T-helper 9 cell (primary cell): ENCODE measurements at regions not wholly inside any gene's neighbourhood (a gene's known extent, or its start where the extent isn't known, plus 50 kb on each side); places are given as distances from the start of the nearest gene placed in this dataset.
"Not testable (repeated sequence)": the region's sequence is repeated elsewhere in the genome, so short reads cannot be mapped to it uniquely, and the experiment has no call there.

Experiments used
- DNase-seq: peaks from one replicate; pipeline ENCODE4 v3.0.0-alpha.2; 2020

DNA sequence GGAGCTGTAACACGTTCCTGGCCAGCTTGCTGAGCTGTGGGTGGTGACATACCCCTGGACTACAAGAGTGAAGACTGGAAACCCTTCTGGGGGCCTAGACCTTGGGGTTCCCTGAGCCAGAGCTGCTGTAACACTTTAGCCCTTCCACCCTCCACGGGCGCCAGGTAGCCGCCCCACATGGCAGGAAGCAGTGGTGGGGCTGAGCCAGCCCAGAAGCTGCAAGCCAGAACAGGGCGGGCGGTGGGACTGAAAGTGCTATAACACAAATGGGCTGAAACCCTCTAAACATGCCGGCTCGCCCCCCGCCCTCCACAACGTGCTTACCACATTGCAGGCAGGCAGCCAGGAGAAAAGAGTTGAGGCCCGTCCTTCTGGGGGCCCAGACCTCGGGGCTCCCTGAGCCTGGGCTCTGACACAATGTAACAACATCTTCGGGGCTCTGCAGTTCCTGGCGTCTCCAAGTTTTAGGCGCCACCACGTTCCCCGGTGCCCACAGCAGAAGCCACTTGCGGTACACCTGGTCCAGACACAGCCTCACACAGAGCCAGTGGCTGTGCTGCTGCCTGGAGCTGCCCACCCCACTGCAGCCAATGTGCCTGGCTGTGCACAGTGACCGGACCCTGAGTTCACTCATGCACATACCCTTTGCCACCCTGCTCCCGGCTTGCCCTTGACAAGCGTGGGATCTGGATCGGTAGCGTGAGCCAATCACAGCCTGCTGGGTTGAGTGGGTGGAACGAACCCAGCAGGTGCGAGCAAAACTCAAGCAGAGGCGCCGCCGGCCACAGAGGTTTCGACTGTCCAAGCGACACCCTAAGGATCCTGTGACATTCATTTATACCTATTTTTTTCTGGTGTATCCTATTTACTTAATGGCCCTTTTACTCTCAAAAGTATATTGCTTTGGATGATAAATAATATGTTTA is 127.4 kb upstream of the FHL2 start:
- DNase-seq, result no peak

- no peak for DNase-seq
These were observed 126.3 kb upstream of the FHL2 start for GRCh38 chr2:105525201-105525600.

DNA sequence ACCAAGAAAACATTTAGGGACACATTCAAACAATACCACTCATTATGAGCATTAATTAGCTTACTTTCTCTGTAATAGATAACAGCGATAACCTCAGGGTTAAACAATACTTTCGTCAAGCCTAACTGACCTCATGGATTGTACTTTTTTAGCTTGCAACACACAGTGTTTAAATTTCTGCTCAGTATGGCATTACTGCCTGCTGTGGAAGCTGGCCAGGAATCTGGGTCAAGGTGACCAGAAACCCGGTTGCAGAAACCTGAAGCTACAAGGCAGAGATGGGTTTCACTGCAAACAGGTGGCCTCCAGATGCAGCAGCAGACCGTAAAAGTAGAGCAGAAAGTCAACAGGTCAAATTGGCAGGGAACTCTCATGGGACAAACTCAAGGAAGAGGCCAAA is 123.8 kb upstream of the FHL2 start:
- no peak for DNase-seq

DNA sequence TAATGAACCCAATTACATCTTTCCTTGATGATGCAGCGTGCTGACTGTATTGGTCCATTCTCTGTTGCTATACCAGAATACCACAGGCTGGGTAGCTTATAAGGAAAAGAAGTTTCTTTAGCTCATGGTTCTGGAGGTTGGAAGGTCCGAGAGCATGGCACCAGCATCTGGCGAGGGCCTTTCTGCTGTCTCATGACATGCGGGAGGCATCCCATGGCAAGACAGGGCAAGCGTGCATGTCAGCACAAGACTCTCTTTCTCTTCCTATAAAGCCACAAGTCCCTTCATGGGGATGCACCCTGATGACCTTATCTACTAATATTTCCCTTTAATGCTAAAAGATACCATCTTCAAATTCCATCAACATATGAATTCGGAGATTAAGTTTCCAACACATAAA is 122.8 kb upstream of the FHL2 start:
- DNase-seq, result no peak

DNA sequence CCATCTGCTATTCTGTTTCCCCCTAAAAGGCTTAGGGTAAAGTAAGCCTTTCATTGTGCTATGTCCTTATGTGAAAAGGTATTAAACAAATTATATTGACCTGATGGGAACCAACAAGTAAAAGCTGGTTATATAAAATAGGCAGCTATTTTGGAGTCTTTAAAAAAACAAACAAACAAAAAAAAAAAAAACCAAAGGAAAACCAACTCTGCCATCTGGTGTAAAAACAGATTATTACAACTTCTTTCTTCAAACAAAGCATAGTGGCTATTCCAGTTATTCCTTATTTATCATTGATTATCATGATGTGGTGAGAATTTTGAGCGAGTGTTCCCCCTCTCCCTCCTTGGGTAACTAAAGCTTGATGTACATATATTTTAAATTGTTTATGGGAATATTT is 122.3 kb upstream of the FHL2 start:
- DNase-seq, result no peak

DNA sequence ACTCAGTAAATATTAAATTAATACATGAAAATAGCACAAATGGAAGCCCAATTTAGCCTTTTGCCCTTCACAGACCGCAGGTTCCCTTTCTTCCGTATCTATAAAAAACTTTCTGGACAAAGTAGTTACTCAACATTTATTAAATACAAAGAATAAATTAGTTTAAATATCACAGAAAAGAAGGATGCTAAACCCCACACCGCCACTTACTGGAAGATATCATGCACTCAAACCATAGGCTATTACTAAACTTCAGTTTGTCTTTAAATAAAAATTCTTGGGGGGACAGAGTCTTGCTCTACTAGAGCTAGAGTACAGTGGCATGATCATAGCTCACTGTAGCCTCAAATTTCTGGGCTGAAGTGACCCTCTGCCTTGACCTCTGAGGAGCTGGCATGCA is 120.7 kb upstream of the FHL2 start:
- DNase-seq, result no peak

DNA sequence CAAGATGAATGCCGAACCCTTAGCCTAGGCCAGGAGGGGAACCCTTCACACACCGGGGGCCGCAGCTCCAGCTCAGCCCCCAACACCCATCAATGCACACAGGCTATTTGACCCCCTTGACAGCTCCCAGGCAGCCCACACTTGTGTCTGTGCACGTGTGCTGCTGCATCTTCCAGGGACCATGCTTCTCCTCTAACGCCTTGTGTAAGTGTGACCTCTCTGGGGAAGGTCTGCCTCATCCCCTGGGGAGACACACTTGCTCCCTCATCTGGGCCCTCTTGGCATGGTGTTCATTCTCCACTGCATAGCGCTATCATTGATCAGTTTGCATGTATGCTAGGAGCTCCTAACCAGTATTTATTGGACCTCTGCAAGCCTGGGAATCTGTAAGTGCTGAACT is 120.0 kb upstream of the FHL2 start:
- no peak for DNase-seq

GRCh38 chr2:105517814-105518705 is 119.2 kb upstream of the FHL2 start:
- DNase-seq, result no peak

- DNase-seq, result no peak
These were observed 116.9 kb upstream of the FHL2 start for GRCh38 chr2:105515581-105516415.

DNA sequence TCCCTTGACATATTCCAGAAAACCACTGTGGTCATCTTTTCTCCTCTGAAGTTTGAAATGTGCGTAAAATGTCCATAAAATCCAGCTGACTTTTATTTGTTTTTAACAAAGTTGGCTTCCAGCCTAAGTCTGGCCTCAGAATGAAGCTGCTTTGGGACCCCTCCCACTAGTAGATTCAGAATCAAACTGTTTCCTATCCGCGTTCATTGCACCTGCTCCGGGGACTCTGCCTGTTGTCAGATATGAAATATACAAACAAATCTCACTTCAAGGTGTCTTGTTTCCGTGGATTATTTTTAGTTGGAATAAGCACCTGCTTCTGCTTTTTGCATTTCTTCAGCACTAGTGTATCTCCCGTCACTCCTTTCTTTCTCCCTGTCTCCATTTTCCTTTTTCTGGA is 115.7 kb upstream of the FHL2 start:
- no peak for DNase-seq

DNA sequence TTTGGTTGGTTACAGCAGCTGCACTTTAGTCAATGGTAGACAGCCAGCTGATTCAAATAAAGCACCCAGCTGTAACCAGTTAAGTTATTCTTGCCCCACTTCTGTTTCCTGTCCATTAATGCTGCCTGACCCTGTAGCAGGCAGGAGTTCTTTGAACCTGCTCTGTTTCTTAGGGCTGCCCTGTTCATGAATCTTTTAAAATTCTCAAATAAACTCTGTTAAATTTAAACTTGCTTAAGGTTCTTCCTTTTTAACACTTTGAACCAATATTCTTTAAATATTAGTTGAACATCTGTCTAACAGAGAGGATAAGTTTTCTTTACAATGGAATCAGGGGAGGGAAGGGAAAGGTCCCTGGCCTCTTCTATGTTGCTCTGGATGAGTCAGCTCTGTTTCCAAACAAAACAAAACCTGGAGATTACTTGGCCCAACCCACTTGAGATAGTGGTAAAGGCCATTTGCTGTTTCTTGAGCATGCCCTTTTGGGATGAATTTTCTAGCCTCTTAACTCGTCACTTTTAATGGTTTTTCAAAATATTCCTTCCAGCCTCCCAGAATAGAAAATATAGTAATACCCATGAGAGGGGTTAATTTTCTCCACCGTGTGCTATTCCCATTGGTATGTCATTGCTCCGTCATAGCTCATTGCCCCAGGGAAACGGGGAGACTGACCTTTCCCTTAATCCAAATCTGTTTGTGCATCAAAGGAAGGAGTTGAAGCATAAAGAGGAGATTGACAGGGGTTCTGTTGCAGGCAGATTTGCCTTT is 112.1 kb upstream of the FHL2 start:
- no peak for DNase-seq

- DNase-seq, result no peak
These were observed 110.6 kb upstream of the FHL2 start for GRCh38 chr2:105509269-105510086.

- DNase-seq, result not testable (repeated sequence)
These were observed 108.0 kb upstream of the FHL2 start for GRCh38 chr2:105506860-105507259.

DNA sequence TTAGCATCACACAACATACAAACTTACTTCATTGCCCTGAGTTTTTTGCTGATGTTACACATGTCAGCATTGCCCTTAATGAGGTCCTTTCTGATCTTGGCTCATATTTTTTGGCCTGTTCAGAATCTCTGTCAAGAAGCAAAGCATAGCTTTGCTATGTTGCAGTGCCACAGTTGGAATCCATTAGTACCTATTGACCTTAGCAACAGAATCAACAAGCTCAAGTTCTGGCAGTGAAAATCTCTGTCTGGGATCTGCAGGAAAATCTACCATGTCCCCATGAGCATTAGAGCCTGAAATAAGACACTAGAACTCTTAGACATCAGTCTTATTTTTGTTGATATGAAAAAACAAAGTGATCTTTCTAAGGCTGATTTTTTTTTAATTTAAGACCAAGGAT is 105.6 kb upstream of the FHL2 start:
- DNase-seq, result no peak

DNA sequence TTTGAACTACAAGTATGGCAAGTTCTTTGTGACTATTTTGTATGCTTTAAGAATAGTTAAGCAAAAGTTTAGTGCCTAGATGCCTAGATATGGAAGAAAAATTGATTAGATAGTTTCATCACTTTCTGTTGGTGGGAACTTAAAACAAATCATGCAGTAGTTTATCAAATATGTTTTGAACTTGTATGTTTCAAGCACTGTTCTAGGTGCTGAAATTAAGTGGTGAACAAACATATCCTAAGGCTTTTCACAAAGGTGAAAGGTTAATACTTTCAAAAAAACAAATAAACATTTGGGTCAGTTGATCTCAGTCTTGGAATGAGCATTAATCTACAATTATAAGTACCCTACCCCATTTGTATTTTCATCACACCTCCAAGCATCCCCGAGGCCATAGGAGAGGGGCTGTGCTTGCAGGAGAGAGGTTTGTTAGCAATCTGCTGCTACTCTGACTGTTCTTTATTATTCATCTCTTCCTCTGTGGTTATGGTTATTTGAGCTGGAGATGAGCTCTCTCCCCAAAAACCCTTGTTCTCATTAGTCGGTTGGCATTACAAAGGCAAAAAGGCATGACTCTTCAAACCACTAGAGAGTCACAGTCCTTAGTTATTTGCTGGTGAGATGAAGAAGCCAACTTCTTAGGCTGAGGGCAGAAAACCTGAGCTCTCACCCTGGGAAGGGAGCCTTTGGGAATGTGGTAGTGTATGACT is 103.9 kb upstream of the FHL2 start:
- DNase-seq, result no peak

DNA sequence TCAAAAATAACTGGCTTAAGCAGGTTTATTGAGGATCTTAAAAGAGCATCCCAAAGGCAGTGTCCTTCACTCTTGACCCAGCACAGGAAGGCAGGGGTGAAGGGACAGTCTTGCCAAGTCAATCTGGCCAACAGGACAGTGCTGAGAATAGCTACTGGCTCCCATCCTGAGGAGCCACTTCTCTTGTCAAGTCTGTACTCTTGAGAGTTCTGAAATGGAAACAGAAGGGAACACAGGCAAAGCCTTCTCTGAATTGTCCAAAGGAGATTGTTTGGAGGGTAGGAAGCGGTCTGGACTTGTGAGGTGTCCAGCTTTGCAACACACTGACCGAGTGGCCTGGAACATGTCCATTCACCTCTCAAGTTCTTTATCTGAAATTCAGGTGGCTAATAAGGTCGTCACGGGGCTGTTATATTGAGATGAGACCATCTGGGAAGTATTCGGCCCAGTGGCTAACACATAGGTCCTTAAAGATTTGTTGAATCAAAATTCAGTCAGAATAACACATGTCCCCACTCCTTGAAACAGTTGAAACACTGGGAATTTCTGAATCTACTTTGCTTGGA is 99.5 kb upstream of the FHL2 start:
- no peak for DNase-seq

DNA sequence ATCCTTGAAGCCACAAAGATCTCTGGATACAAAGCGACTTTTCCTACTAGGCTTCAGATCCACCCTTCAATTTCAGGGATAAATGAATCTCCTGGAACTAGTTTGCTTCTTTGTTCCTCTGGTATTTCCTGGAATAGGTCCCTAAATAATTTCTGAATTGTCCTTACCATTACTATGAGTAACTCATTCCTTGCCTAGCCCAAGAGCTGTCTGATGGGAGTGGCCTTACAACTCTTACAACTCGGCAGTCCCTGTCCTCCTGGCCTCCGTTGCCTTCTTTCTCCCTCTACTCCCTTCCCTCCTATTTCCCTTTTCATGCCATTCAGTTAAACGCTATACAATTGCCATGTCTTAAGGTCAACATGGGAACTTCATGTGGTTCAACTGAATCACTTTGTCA is 98.2 kb upstream of the FHL2 start:
- DNase-seq, result no peak

GRCh38 chr2:105496271-105496670 is 97.4 kb upstream of the FHL2 start:
- DNase-seq, result no peak

- no peak for DNase-seq
These were observed 96.0 kb upstream of the FHL2 start for GRCh38 chr2:105494683-105495425.
